Loucy (cell line): ENCODE measurements at regions not wholly inside any gene's neighbourhood (a gene's known extent, or its start where the extent isn't known, plus 50 kb on each side); places are given as distances from the start of the nearest gene placed in this dataset.

ENCODE experiments used
- H2AFZ ChIP-seq: fragments of 200-600 bp; sonication (generic); 2 replicates; pipeline ENCODE4 v1.6.0; 2016; ENCODE audit warnings: antibody characterized with exemption, mild to moderate bottlenecking, low read length, moderate library complexity
- H3F3A ChIP-seq: fragments of 200-600 bp; 2 replicates; pipeline ENCODE4 v1.6.0; 2016; ENCODE audit warnings: antibody characterized with exemption, low read depth, mild to moderate bottlenecking
- H3K27me3 ChIP-seq: fragments of 200-600 bp; sonication (generic); 2 replicates; pipeline ENCODE4 v1.6.1; 2014; ENCODE audit warnings: low read length, mild to moderate bottlenecking; ENCODE audit not compliant: insufficient read depth, poor library complexity, severe bottlenecking
- H3K36me3 ChIP-seq: fragments of 200-600 bp; sonication (generic); 2 replicates; pipeline ENCODE4 v1.6.1; 2016; ENCODE audit warnings: low read length; ENCODE audit not compliant: insufficient read depth
- H3K4me1 ChIP-seq: fragments of 200-600 bp; sonication (generic); 2 replicates; pipeline ENCODE4 v1.5.1; 2014; ENCODE audit warnings: low read length, mild to moderate bottlenecking; ENCODE audit not compliant: insufficient read depth, poor library complexity, severe bottlenecking
- H3K4me2 ChIP-seq: fragments of 200-600 bp; sonication (generic); 2 replicates; pipeline ENCODE4 v1.6.0; 2014; ENCODE audit warnings: antibody characterized with exemption, low read length, low read depth, mild to moderate bottlenecking; ENCODE audit not compliant: poor library complexity, severe bottlenecking
- H3K4me3 ChIP-seq: fragments of 200-600 bp; sonication (generic); 2 replicates; pipeline ENCODE4 v1.5.1; 2014; ENCODE audit warnings: low read length, mild to moderate bottlenecking, mixed read lengths; ENCODE audit not compliant: poor library complexity, severe bottlenecking
- H3K79me2 ChIP-seq: fragments of 200-600 bp; sonication (generic); 2 replicates; pipeline ENCODE4 v1.6.1; 2014; ENCODE audit warnings: low read length; ENCODE audit not compliant: insufficient read depth
- H3K9ac ChIP-seq: fragments of 200-600 bp; sonication (generic); 2 replicates; pipeline ENCODE4 v1.6.0; 2014; ENCODE audit warnings: mild to moderate bottlenecking, low read depth, low read length, moderate library complexity; ENCODE audit not compliant: poor library complexity, severe bottlenecking
- H3K9me2 ChIP-seq: fragments of 200-600 bp; sonication (generic); replicated peaks from 2 replicates; pipeline ENCODE4 v1.6.1; 2016; ENCODE audit warnings: low read depth, low read length, mixed read lengths
- H3K9me3 ChIP-seq: fragments of 200-600 bp; sonication (generic); 2 replicates; pipeline ENCODE4 v1.6.1; 2014; ENCODE audit warnings: mild to moderate bottlenecking, antibody characterized with exemption, low read length, low read depth; ENCODE audit not compliant: insufficient read depth
- H4K20me1 ChIP-seq: fragments of 200-600 bp; sonication (generic); 2 replicates; pipeline ENCODE4 v1.6.0; 2014; ENCODE audit warnings: antibody characterized with exemption, low read length, mild to moderate bottlenecking; ENCODE audit not compliant: insufficient read depth, poor library complexity, severe bottlenecking
- EZH2phosphoT487 ChIP-seq: fragments of 200-600 bp; IDR thresholded peaks from 2 replicates; pipeline ENCODE4 v1.6.1; 2018; ENCODE audit warnings: antibody characterized with exemption, mild to moderate bottlenecking, moderate library complexity, borderline replicate concordance
- TF ChIP-seq, protein P1 (sequence below): fragments of 200-600 bp; sonication (generic); conservative IDR thresholded peaks from 2 replicates; pipeline ENCODE4 v1.5.1; 2014; ENCODE audit warnings: mild to moderate bottlenecking, antibody characterized with exemption, low read length

DNA sequence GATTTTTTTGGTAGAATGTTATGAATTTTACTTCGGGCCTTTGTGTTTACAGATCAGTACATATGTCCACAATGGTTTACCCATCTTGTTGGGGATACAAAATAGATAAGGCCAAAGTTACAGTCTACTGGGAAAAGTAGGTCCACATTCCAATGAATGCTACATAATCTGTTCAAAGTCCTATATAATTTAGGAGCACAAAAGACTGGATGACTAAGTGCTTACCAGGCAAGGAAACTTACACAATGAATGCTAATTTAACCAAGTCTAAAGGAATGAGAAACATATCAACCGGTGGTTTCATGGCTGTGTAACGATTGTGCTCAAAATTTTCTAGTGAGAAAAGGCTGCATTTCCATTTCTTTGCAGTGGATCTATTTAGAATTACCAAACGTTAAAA, 97.4 kb upstream of the TRPM3 start:
- Histone ChIP-seq H3K4me2 (no peak overlapping the region), H3K79me2 (no peaks in the 10 kb centered on the region), H3K4me3 (no peak overlapping the region), H3K9ac (no peak overlapping the region), H3K4me1 (no peaks in the 10 kb centered on the region), H3K36me3 (no peaks in the 10 kb centered on the region), H3F3A (no peaks in the 10 kb centered on the region), H2AFZ (no peak overlapping the region), H3K27me3 (no peaks in the 10 kb centered on the region), H3K9me3 (no peaks in the 10 kb centered on the region), H4K20me1 (no peaks in the 10 kb centered on the region), H3K9me2 (no peaks in the 10 kb centered on the region)
- TF ChIP-seq, protein P1, sequence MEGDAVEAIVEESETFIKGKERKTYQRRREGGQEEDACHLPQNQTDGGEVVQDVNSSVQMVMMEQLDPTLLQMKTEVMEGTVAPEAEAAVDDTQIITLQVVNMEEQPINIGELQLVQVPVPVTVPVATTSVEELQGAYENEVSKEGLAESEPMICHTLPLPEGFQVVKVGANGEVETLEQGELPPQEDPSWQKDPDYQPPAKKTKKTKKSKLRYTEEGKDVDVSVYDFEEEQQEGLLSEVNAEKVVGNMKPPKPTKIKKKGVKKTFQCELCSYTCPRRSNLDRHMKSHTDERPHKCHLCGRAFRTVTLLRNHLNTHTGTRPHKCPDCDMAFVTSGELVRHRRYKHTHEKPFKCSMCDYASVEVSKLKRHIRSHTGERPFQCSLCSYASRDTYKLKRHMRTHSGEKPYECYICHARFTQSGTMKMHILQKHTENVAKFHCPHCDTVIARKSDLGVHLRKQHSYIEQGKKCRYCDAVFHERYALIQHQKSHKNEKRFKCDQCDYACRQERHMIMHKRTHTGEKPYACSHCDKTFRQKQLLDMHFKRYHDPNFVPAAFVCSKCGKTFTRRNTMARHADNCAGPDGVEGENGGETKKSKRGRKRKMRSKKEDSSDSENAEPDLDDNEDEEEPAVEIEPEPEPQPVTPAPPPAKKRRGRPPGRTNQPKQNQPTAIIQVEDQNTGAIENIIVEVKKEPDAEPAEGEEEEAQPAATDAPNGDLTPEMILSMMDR, result no peak
- TF ChIP-seq EZH2phosphoT487, result no peak

DNA sequence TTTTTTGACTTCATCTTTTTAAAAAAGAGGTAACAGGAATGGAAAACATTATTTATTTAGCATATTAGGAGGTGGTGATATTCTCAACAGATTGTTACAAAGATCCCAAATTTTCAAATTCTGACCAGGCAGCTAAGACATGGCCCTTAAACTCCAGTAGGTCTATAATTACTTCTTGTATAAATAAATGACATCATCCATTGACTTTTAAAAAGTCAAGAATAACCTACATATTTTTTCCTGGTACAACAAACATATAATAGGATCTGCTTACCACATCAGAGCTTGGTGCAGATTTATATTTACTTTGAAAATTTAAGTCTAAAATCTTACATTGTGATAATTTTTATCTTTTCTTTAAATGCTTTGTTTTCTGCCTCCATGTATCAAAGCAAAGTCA, 92.2 kb upstream of the TRPM3 start:
- H3F3A ChIP-seq, result no peaks in the 10 kb centered on the region
- H3K36me3 ChIP-seq, result no peaks in the 10 kb centered on the region
- H4K20me1 ChIP-seq, result no peaks in the 10 kb centered on the region
- H3K9me3 ChIP-seq, result no peaks in the 10 kb centered on the region
- no peak overlapping the region for H3K4me2 ChIP-seq
- no peak for TF ChIP-seq EZH2phosphoT487
- TF ChIP-seq, protein P1, result no peak
- no peak overlapping the region for H3K4me3 ChIP-seq
- no peaks in the 10 kb centered on the region for H3K4me1 ChIP-seq
- H3K9ac ChIP-seq, result no peak overlapping the region
- no peaks in the 10 kb centered on the region for H3K27me3 ChIP-seq
- H2AFZ ChIP-seq, result no peak overlapping the region
- H3K79me2 ChIP-seq, result no peaks in the 10 kb centered on the region
- H3K9me2 ChIP-seq, result no peaks in the 10 kb centered on the region

DNA sequence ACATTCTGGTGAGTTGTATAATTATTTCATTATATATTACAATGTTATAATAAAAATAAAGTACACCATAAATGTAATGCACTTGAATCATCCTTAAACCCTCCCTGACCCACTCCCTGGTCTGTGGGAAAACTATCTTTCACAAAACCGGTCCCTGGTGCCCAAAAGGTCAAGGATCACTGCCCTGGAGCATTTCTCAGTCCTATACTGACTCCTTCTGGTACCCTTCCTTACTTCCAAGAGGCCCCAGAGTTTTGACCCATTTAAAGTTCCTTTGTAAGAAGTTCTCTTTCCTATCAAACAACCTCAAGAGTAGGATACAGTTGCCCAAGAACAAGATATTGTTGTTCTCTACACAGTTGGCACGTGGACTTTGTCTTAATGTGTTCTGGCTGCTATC, 88.9 kb upstream of the TRPM3 start:
- H3K36me3 ChIP-seq, result no peaks in the 10 kb centered on the region

More for the DNA sequence above, 88.9 kb upstream of the TRPM3 start:
- Histone ChIP-seq H2AFZ (no peak overlapping the region), H3K4me2 (no peak overlapping the region), H3K9me2 (no peaks in the 10 kb centered on the region), H3K9ac (no peak overlapping the region), H4K20me1 (no peaks in the 10 kb centered on the region), H3K4me3 (no peak overlapping the region), H3K79me2 (no peaks in the 10 kb centered on the region), H3F3A (no peaks in the 10 kb centered on the region), H3K9me3 (no peaks in the 10 kb centered on the region), H3K4me1 (no peaks in the 10 kb centered on the region), H3K27me3 (no peaks in the 10 kb centered on the region)
- TF ChIP-seq EZH2phosphoT487, result no peak
- TF ChIP-seq, protein P1, result no peak
